Esophagus squamous epithelium (tissue), 5 donors: ENCODE measurements at regions not wholly inside any gene's neighbourhood (a gene's known extent, or its start where the extent isn't known, plus 50 kb on each side); places are given as distances from the start of the nearest gene placed in this dataset.
"Not testable (repeated sequence)": the region's sequence is repeated elsewhere in the genome, so short reads cannot be mapped to it uniquely, and the experiment has no call there.

Experiments
- DNase-seq: peaks from one replicate; lab custom pipeline; 2025; lab: John Stamatoyannopoulos, UW
- H3K27ac ChIP-seq, 4 donors: fragments of 200-600 bp; sonication (generic); one replicate each; pipeline ENCODE4 v1.5.1; 2016 to 2019; ENCODE audit warnings: mild to moderate bottlenecking in 1 of 4
- H3K27me3 ChIP-seq, 4 donors: fragments of 200-600 bp; sonication (generic); 1 replicate in 3 of 4; 2 replicates in 1 of 4; pipeline versions ENCODE4 v1.5.1 to v1.6.0; 2017 to 2021; ENCODE audit warnings: antibody characterized with exemption in 1 of 4
- H3K36me3 ChIP-seq, 3 donors: fragments of 200-600 bp; sonication (generic); one replicate each; pipeline ENCODE4 v1.5.1; 2016 to 2019
- H3K4me1 ChIP-seq, 3 donors: fragments of 200-600 bp; sonication (generic); one replicate each; pipeline ENCODE4 v1.5.1; 2017 to 2019
- H3K4me3 ChIP-seq, 4 donors: fragments of 200-600 bp; sonication (generic); 1 replicate in 3 of 4; 2 replicates in 1 of 4; pipeline ENCODE4 v1.5.1; 2016 to 2019; ENCODE audit warnings: mild to moderate bottlenecking in 2 of 4, moderate library complexity in 1 of 4
- H3K9me3 ChIP-seq, 3 donors: fragments of 200-600 bp; sonication (generic); one replicate each; pipeline ENCODE4 v1.5.1; 2016 to 2019
- POLR2A ChIP-seq, 4 donors: fragments of 450-650 bp; IDR thresholded peaks; one replicate each; pipeline ENCODE4 v1.6.1; 2017; ENCODE audit warnings: antibody characterized with exemption in 4 of 4, mild to moderate bottlenecking in 4 of 4, moderate library complexity in 3 of 4
- WGBS, 2 donors: methylation state at CpG; one replicate each; pipeline ENCODE4 v1.1.5; 2018; 5-methylcytosine and 5-hydroxymethylcytosine counted together
- intact Hi-C: fragments of 100-400 bp; cut with DNase I; formaldehyde crosslinking; loops from one replicate; pipeline ENCODE4 v1.15.0; 2022
- TF ChIP-seq, protein P1 (sequence below), 6 experiments: fragments of 450-650 bp in 4 of 6; fragments of 200-600 bp in 2 of 6; sonication (generic) in 2 of 6; IDR thresholded peaks; one replicate each; pipeline ENCODE4 v1.5.1; 2016 to 2019; ENCODE audit warnings: antibody characterized with exemption in 6 of 6, mild to moderate bottlenecking in 4 of 6, moderate library complexity in 4 of 6
- donor health status: DM: yes; HTN: yes; CAD: no.

DNA sequence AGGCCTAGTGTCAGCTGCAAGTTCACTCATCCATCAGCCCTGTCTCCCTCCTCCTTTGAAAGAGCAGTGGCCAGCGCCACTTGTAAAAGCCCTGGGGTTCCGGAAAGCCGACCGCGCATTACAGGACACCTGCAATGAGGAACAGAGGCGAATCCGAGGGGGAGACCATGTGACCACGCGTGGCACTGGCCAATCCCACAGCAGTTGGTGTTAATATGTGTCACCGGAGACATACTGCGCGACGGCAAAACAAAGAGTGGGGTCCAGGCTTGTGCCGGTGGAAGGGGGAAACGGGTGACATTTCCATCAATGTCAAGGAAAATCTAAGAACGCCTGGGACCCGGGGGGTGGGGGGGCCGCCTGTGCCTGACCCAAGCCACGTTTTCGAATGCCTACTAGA, 480.8 kb downstream of the SPATA31A7 start:
- peaks cover 0 to 58% (median 12%) of the 10 kb centered on the region in 3 donors for H3K9me3 ChIP-seq
- no peaks in the 10 kb centered on the region for H3K4me1 ChIP-seq
- no peaks in the 10 kb centered on the region for H3K27me3 ChIP-seq
- TF ChIP-seq, protein P1, sequence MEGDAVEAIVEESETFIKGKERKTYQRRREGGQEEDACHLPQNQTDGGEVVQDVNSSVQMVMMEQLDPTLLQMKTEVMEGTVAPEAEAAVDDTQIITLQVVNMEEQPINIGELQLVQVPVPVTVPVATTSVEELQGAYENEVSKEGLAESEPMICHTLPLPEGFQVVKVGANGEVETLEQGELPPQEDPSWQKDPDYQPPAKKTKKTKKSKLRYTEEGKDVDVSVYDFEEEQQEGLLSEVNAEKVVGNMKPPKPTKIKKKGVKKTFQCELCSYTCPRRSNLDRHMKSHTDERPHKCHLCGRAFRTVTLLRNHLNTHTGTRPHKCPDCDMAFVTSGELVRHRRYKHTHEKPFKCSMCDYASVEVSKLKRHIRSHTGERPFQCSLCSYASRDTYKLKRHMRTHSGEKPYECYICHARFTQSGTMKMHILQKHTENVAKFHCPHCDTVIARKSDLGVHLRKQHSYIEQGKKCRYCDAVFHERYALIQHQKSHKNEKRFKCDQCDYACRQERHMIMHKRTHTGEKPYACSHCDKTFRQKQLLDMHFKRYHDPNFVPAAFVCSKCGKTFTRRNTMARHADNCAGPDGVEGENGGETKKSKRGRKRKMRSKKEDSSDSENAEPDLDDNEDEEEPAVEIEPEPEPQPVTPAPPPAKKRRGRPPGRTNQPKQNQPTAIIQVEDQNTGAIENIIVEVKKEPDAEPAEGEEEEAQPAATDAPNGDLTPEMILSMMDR (IDR thresholded peaks at IDR 0.05) = no peak
- no peak for TF ChIP-seq POLR2A (IDR thresholded peaks at IDR 0.05)
- no peak overlapping the region for H3K4me3 ChIP-seq
- WGBS, 2 donors = 61 to 83% methylated on average over 13 to 14 of the region's 20 CpGs
- no peak overlapping the region for H3K27ac ChIP-seq
- intact Hi-C loops = no loop called here
- H3K36me3 ChIP-seq = no peaks in the 10 kb centered on the region
- DNase-seq = no peak

- Histone ChIP-seq H3K27me3 (no peaks in the 10 kb centered on the region), H3K4me1 (no peaks in the 10 kb centered on the region), H3K27ac (no peak overlapping the region), H3K36me3 (no peaks in the 10 kb centered on the region), H3K4me3 (no peak overlapping the region), H3K9me3 (peaks cover 0 to 58% (median 12%) of the 10 kb centered on the region in 3 donors)
- WGBS, 2 donors = 60 to 76% methylated on average over 1 to 23 of the region's 46 CpGs
- TF ChIP-seq, protein P1 (IDR thresholded peaks at IDR 0.05) = no peak
- no peak for TF ChIP-seq POLR2A (IDR thresholded peaks at IDR 0.05)
- no peak for DNase-seq
- intact Hi-C loops = no loop called here
These were observed 481.6 kb downstream of the SPATA31A7 start for GRCh38 chr9:61671276-61671973.

DNA sequence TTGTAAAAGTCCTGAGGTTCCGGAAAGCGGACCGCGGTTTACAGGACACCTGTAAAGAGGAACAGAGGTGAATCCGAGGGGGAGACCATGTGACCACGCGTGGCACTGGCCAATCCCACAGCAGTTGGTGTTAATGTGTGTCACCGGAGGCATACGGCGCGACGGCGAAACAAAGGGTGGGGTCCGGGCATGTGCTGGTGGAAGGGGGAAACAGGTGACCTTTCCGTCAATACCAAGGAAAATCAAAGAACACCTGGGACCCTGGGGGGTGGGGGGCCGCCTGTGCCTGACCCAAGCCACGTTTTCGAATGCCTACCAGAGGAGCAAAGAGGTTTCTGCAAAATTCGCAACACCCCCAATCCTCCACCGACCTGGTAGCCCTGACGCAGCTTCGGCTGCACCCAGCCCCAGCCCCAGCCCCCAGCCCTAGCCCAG, 482.3 kb downstream of the SPATA31A7 start:
- WGBS, 2 donors = 76 to 83% methylated on average over 18 of the region's 22 CpGs
- DNase-seq, H3K27me3 ChIP-seq: not testable (repeated sequence)

DNA sequence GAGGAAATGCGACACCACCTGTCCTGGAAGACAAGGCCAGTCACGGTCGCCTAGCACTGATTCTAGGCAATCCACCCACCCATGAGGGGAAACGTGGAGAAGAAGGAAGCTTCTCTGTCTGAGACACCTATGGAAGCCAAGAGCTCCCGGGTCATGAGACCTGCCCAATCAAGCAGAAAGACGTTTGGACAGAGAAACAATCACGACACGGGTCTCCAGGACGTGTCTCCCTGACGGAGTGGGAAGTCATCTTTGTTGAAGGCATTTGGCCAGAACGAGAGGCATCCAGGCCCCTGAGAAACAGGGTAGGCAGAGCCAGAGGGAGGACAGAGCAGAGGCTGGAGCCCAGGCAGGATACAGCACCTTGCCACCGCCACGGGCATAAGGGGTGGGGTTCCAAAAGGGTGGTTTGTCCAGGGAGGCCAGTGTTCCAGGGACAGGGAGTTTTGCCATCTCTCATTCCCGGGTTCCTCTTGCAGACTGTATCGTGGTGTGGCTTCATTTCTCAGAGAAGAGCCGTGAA, 482.9 kb downstream of the SPATA31A7 start:
- peaks cover 0 to 48% (median 12%) of the 10 kb centered on the region in 3 donors for H3K9me3 ChIP-seq
- WGBS, 2 donors = 80% methylated on average over 2 to 11 of the region's 16 CpGs

More for the DNA sequence above, 482.3 kb downstream of the SPATA31A7 start:
- H3K4me1 ChIP-seq, H3K36me3 ChIP-seq, H3K4me3 ChIP-seq, H3K27ac ChIP-seq, intact Hi-C loops: not testable (repeated sequence)
- H3K9me3 ChIP-seq = peaks cover 0 to 54% (median 12%) of the 10 kb centered on the region in 3 donors

DNA sequence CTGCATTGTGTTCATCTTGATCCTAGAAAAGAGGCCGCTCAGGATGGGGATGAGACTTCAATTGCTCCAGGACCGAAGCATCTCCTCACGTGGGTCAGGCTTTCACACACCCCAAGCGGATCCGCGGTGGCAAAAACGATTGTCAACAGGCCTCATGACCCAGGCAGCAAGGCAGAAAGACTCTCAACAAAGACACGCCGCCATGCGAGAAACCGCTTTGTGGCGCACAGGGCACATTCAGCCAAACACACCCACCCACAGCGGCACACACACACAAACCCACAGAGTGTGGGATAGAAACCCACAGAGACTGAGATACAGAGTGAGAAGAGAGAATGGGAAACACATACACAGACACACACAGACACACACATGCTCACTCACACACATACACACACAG, 483.4 kb downstream of the SPATA31A7 start:
- Histone ChIP-seq H3K4me3 (no peak overlapping the region), H3K27ac (no peak overlapping the region), H3K36me3 (no peaks in the 10 kb centered on the region), H3K27me3 (no peaks in the 10 kb centered on the region), H3K4me1 (no peaks in the 10 kb centered on the region), H3K9me3 (peaks cover 0 to 43% (median 9%) of the 10 kb centered on the region in 3 donors)
- intact Hi-C loops = no loop called here
- TF ChIP-seq, protein P1 (IDR thresholded peaks at IDR 0.05) = no peak
- TF ChIP-seq POLR2A (IDR thresholded peaks at IDR 0.05) = no peak
- WGBS, 2 donors = 80 to 100% methylated on average over 1 of the region's 13 CpGs
- DNase-seq = no peak

More for the DNA sequence above, 482.9 kb downstream of the SPATA31A7 start:
- H3K4me3 ChIP-seq, H3K27ac ChIP-seq, H3K27me3 ChIP-seq, DNase-seq, intact Hi-C loops, H3K4me1 ChIP-seq, H3K36me3 ChIP-seq: not testable (repeated sequence)

GRCh38 chr9:61673664-61674381, 484.0 kb downstream of the SPATA31A7 start:
- 75 to 100% methylated on average over 4 to 14 of the region's 39 CpGs for WGBS, 2 donors
- Histone ChIP-seq H3K27me3 (no peaks in the 10 kb centered on the region), H3K9me3 (peaks cover 0 to 37% (median 8%) of the 10 kb centered on the region in 3 donors), H3K4me3 (no peak overlapping the region), H3K4me1 (no peaks in the 10 kb centered on the region), H3K36me3 (no peaks in the 10 kb centered on the region), H3K27ac (no peak overlapping the region)
- intact Hi-C loops = no loop called here
- TF ChIP-seq, protein P1 (IDR thresholded peaks at IDR 0.05) = no peak
- TF ChIP-seq POLR2A (IDR thresholded peaks at IDR 0.05) = no peak
- no peak for DNase-seq
